GM12872 (cell line): ENCODE measurements at regions not wholly inside any gene's neighbourhood (a gene's known extent, or its start where the extent isn't known, plus 50 kb on each side); places are given as distances from the start of the nearest gene placed in this dataset.

Experiments
- TF ChIP-seq, protein P1 (sequence below): IDR thresholded peaks from 3 replicates; pipeline ENCODE4 v1.5.1; 2011; ENCODE audit warnings: low read depth, mild to moderate bottlenecking, low read length, moderate library complexity; ENCODE audit not compliant: insufficient read depth

DNA sequence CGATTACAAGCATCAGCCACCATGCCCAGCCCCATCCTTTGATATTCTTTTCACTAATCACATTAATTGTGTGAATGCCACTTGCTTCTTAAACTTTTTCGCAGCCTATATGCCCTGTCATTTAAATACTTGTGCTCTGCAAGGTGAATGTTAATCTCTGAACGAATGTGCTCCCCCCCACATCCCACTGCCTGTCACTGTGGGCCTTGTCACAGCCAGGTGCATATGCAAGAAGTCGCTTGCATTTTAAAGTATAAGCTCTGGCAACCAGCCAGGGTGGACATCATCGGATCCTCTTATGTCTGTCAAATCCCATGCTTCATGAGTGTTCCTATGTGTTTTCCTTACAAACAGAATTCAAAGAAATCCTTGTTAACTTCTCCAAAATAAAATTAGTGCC lies 304.4 kb downstream of the GALR1 start:
- TF ChIP-seq, protein P1, sequence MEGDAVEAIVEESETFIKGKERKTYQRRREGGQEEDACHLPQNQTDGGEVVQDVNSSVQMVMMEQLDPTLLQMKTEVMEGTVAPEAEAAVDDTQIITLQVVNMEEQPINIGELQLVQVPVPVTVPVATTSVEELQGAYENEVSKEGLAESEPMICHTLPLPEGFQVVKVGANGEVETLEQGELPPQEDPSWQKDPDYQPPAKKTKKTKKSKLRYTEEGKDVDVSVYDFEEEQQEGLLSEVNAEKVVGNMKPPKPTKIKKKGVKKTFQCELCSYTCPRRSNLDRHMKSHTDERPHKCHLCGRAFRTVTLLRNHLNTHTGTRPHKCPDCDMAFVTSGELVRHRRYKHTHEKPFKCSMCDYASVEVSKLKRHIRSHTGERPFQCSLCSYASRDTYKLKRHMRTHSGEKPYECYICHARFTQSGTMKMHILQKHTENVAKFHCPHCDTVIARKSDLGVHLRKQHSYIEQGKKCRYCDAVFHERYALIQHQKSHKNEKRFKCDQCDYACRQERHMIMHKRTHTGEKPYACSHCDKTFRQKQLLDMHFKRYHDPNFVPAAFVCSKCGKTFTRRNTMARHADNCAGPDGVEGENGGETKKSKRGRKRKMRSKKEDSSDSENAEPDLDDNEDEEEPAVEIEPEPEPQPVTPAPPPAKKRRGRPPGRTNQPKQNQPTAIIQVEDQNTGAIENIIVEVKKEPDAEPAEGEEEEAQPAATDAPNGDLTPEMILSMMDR, result no peak

- TF ChIP-seq, protein P1, result no peak
These were observed 307.5 kb downstream of the GALR1 start for GRCh38 chr18:77557046-77557587.

DNA sequence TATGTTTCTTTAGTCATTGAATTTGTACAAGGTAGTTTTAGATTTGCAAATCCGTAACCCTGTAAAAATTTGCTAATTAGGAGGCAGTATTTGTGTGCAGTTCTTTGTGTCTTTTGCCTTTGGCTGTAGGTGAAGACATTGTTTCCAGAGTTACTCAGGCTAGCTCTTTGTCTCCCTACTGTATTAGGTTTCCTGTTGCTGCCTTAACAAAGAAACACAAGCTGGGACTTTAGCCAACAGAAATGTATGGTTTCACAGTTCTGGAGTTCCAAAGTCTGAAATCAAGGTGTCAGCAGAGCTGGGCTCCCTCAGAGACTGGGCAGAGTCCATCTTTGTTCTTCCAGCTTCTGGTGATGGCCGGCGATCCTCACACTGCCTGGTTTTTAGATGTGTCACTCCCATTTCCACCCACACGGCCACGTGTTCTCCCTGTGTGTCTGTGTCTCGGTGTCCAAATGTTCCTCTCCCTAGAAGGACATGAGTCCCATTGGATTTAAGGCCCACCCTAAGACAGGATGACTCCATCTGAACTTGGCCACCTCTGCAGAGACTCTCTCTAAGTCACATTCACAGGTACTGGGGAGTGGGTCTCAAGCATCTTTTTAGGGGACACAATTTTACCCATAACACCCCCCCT lies 309.7 kb downstream of the GALR1 start:
- TF ChIP-seq, protein P1, result no peak

DNA sequence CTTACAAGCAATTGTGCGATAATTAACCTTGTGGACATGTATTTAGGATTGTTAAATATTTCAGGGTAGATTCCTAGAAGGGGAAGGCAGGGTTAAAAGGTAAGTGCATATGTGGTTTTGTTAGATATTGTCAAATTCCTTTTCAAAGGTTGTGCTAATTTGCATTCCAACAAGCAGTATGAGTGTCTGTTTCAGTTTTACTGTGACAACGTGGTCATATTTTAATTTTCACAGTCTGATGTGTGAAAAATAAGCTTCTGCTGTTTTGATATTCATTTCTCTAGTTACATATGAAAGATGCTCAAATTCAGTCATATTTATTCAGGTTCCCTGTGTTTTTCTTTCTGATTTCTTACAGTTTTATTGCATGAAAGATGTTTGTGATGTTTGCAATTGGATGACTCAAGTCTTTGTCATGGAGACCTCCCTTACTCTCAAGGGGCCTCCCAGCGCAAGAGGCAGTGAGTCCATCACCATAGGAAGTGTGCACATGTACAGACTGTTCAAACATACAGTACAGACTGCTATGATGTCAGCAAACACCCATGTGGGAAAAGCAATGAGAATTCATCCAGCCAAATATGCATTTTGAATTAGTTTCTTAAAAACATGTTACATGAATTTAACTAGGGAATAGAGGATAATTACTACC lies 310.8 kb downstream of the GALR1 start:
- TF ChIP-seq, protein P1, result no peak

- TF ChIP-seq, protein P1, result no peak
These were observed 317.0 kb downstream of the GALR1 start for GRCh38 chr18:77566604-77567003.

DNA sequence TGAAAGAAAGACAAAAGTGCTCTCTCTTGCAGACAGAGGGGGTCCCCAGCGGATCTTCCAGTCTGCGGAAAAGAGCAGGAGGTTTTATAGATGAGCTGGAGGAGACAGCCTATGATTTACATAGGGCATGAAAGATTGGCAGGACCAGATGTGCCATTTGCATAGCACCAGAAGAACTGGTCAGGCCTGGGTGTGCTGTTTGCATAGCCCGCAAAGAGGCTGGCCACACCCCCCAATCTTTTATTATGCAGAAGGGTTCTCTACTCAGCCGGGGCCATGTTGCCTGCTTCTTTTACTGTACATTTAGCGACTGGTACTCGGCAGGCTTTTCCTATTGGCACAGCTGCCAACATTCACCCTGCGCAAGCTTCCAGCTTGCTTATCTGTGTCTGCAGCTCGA lies 317.6 kb downstream of the GALR1 start:
- TF ChIP-seq, protein P1, result no peak

DNA sequence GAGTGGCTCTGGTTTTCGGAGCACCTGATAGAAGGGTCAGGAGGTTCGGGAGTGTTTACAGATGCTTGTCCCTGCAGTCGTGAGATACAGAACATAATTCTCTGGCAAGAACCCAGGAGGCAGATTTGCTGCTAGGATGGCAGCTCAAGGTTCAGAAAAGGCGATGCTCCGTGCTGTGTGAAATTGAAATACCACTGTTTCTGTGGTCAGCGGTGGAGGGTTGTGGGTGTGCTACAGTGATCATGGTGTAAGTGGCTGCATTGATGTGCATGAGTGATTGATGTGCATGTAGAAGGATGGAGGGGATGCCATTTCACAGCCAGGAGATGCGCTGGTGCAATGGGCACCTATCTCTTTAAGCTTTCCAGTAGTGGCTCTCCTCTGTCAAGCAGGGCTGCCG lies 322.1 kb downstream of the GALR1 start:
- TF ChIP-seq, protein P1, result no peak
